ENCODE measurements at regions not wholly inside any gene's neighbourhood (a gene's known extent, or its start where the extent isn't known, plus 50 kb on each side); places are given as distances from the start of the nearest gene placed in this dataset.

GRCh38 chr3:160157321-160157720, 67.9 kb upstream of the C3orf80 start:
- TF ChIP-seq POLR2A (IDR thresholded peaks at IDR 0.05) (no peak), CTCF (IDR thresholded peaks at IDR 0.05) (no peak), POLR2AphosphoS5 (IDR thresholded peaks at IDR 0.05) (no peak)
